Fibroblast of lung (primary cell): ENCODE measurements at regions not wholly inside any gene's neighbourhood (a gene's known extent, or its start where the extent isn't known, plus 50 kb on each side); places are given as distances from the start of the nearest gene placed in this dataset.

ENCODE experiments used
- DNase-seq, 2 donors: peaks; one replicate each; pipeline versions ENCODE4 v3.0.0 to v3.0.0-alpha.2; 2010; ENCODE audit warnings: low read depth in 2 of 2
- H2AFZ ChIP-seq: 2 replicates; pipeline ENCODE4 v1.5.1; 2012; ENCODE audit warnings: low read length, control low read depth, inconsistent platforms
- H3K27ac ChIP-seq: 2 replicates; pipeline ENCODE4 v1.5.1; 2011; ENCODE audit warnings: low read length, control low read depth; ENCODE audit not compliant: insufficient read depth
- H3K27me3 ChIP-seq: 2 replicates; pipeline ENCODE4 v1.5.1; 2011; ENCODE audit warnings: mild to moderate bottlenecking, low read length; ENCODE audit not compliant: control insufficient read depth, insufficient read depth
- H3K36me3 ChIP-seq: 2 replicates; pipeline ENCODE4 v1.5.1; 2011; ENCODE audit warnings: low read length; ENCODE audit not compliant: control insufficient read depth, insufficient read depth
- H3K4me1 ChIP-seq: 2 replicates; pipeline ENCODE4 v1.5.1; 2011; ENCODE audit warnings: low read length; ENCODE audit not compliant: control insufficient read depth, insufficient read depth; ENCODE audit errors: extremely low read depth
- H3K4me2 ChIP-seq: 2 replicates; pipeline ENCODE4 v1.5.1; 2011; ENCODE audit warnings: low read length, control low read depth; ENCODE audit not compliant: insufficient read depth; ENCODE audit errors: extremely low read depth
- H3K4me3 ChIP-seq, 4 experiments: fragments of 200-600 bp in 1 of 4; sonication (generic) in 1 of 4; replicated peaks in 1 of 4; 2 replicates each; pipeline ENCODE4 v1.5.1; 2011 to 2016; ENCODE audit warnings: low read length in 4 of 4, low read depth in 3 of 4, mild to moderate bottlenecking in 3 of 4, control low read depth in 2 of 4, inconsistent platforms in 1 of 4, mixed read lengths in 1 of 4; ENCODE audit not compliant: insufficient read depth in 1 of 4; ENCODE audit errors: control extremely low read depth in 1 of 4
- H3K79me2 ChIP-seq: 2 replicates; pipeline ENCODE4 v1.5.1; 2012; ENCODE audit warnings: mild to moderate bottlenecking, low read length, inconsistent platforms; ENCODE audit not compliant: control insufficient read depth, insufficient read depth
- H3K9ac ChIP-seq: 2 replicates; pipeline ENCODE4 v1.5.1; 2011; ENCODE audit warnings: mild to moderate bottlenecking, low read length, control low read depth; ENCODE audit not compliant: insufficient read depth
- H3K9me3 ChIP-seq: 2 replicates; pipeline ENCODE4 v1.5.1; 2012; ENCODE audit warnings: low read depth, low read length; ENCODE audit not compliant: control insufficient read depth, insufficient read depth
- H4K20me1 ChIP-seq: 2 replicates; pipeline ENCODE4 v1.5.1; 2011; ENCODE audit warnings: low read length; ENCODE audit not compliant: control insufficient read depth, insufficient read depth; ENCODE audit errors: extremely low read depth
- CTCF ChIP-seq, 2 donors: IDR thresholded peaks in 1 of 2; conservative IDR thresholded peaks in 1 of 2; 1 replicate in 1 of 2; 2 replicates in 1 of 2; pipeline ENCODE4 v1.5.1; 2011 to 2012; ENCODE audit warnings: low read length in 2 of 2, control low read depth in 1 of 2, inconsistent platforms in 1 of 2, low read depth in 1 of 2, mild to moderate bottlenecking in 1 of 2
- EZH2 ChIP-seq: IDR thresholded peaks from 2 replicates; pipeline ENCODE4 v1.5.1; 2012; ENCODE audit warnings: low read length, control low read depth, mild to moderate bottlenecking; ENCODE audit errors: missing control alignments

- no peak overlapping the region for H3K27ac ChIP-seq
- H4K20me1 ChIP-seq: no peaks in the 10 kb centered on the region
- H3K9ac ChIP-seq: no peak overlapping the region
- no peaks in the 10 kb centered on the region for H3K27me3 ChIP-seq
- DNase-seq: no peak
- TF ChIP-seq CTCF (conservative IDR thresholded peaks at IDR 0.05 in 1 of 2, IDR thresholded peaks at IDR 0.05 in 1 of 2; ENCODE audit: low read depth in 1 of 2, low read length in 2 of 2) (no peak), EZH2 (no peak)
- H3K79me2 ChIP-seq: no peaks in the 10 kb centered on the region
- no peaks in the 10 kb centered on the region for H3K4me1 ChIP-seq
- H3K9me3 ChIP-seq: no peaks in the 10 kb centered on the region
- H3K4me3 ChIP-seq: no peak overlapping the region
- no peaks in the 10 kb centered on the region for H3K36me3 ChIP-seq
- H2AFZ ChIP-seq: no peak overlapping the region
- H3K4me2 ChIP-seq: no peak overlapping the region
Observed at GRCh38 chr2:207459990-207460757, 69.6 kb upstream of the CREB1 start.

GRCh38 chr2:207463433-207463832 lies 66.3 kb upstream of the CREB1 start:
- H4K20me1 ChIP-seq: no peaks in the 10 kb centered on the region
- H3K9me3 ChIP-seq: no peaks in the 10 kb centered on the region
- no peak overlapping the region for H3K4me2 ChIP-seq
- DNase-seq: no peak
- H3K79me2 ChIP-seq: no peaks in the 10 kb centered on the region
- TF ChIP-seq CTCF (conservative IDR thresholded peaks at IDR 0.05 in 1 of 2, IDR thresholded peaks at IDR 0.05 in 1 of 2; ENCODE audit: low read depth in 1 of 2, low read length in 2 of 2) (no peak), EZH2 (no peak)
- H3K9ac ChIP-seq: no peak overlapping the region
- no peak overlapping the region for H2AFZ ChIP-seq
- H3K36me3 ChIP-seq: no peaks in the 10 kb centered on the region
- no peak overlapping the region for H3K27ac ChIP-seq
- H3K4me3 ChIP-seq: no peak overlapping the region
- H3K4me1 ChIP-seq: peaks cover 5% of the 10 kb centered on the region
- H3K27me3 ChIP-seq: no peaks in the 10 kb centered on the region

- H3K4me3 ChIP-seq: no peak overlapping the region
- no peak for TF ChIP-seq EZH2
- TF ChIP-seq CTCF (conservative IDR thresholded peaks at IDR 0.05 in 1 of 2, IDR thresholded peaks at IDR 0.05 in 1 of 2; ENCODE audit: low read depth in 1 of 2, low read length in 2 of 2): no peak
- H3K36me3 ChIP-seq: no peaks in the 10 kb centered on the region
- no peaks in the 10 kb centered on the region for H3K9me3 ChIP-seq
- no peak overlapping the region for H3K4me2 ChIP-seq
- H3K79me2 ChIP-seq: no peaks in the 10 kb centered on the region
- no peaks in the 10 kb centered on the region for H3K27me3 ChIP-seq
- H3K9ac ChIP-seq: no peak overlapping the region
- H3K4me1 ChIP-seq: peaks cover 5% of the 10 kb centered on the region
- DNase-seq: no peak
- no peak overlapping the region for H3K27ac ChIP-seq
- no peaks in the 10 kb centered on the region for H4K20me1 ChIP-seq
- no peak overlapping the region for H2AFZ ChIP-seq
Observed at GRCh38 chr2:207464007-207464406, 65.8 kb upstream of the CREB1 start.
